IMR-90 (cell line): ENCODE measurements at regions not wholly inside any gene's neighbourhood (a gene's known extent, or its start where the extent isn't known, plus 50 kb on each side); places are given as distances from the start of the nearest gene placed in this dataset.

Experiments used
- ATAC-seq: fragments of 200-7000 bp; cut with Tn5 transposase; 2 replicates; pipeline ENCODE4 v1.9.1; 2020; ENCODE audit warnings: low read depth, mild to moderate bottlenecking, moderate library complexity
- BruUV-seq: library from RNA; stranded (reverse); fragments of 400-500 nt; replicated peaks from 2 replicates; lab custom pipeline; 2021; lab: Mats Ljungman, UMichigan
- CTCF ChIA-PET: fragments of 300-600 bp; formaldehyde crosslinking; extraction: SDS; loops from one replicate; lab custom pipeline; 2021; ENCODE audit warnings: antibody characterized with exemption; lab: Yijun Ruan, JAX
- POLR2A ChIA-PET: fragments of 300-600 bp; sonication (Branson Sonifier 250); formaldehyde crosslinking; loops from one replicate; lab custom pipeline; 2022; ENCODE audit warnings: antibody characterized with exemption; ENCODE audit not compliant: unreplicated experiment; lab: Charles Lee
- DNase-seq: peaks from one replicate; pipeline ENCODE4 v3.0.0; 2013
- H2AFZ ChIP-seq: replicated peaks from 2 replicates; pipeline ENCODE3; 2013; ENCODE audit warnings: low read length, mild to moderate bottlenecking; ENCODE audit not compliant: poor library complexity
- H2AK5ac ChIP-seq: 2 replicates; pipeline ENCODE4 v1.6.1; 2013; ENCODE audit warnings: low read depth, low read length, inconsistent platforms
- H2AK9ac ChIP-seq: replicated peaks from 2 replicates; pipeline ENCODE3; 2013; ENCODE audit warnings: mild to moderate bottlenecking, low read depth, low read length, moderate library complexity; ENCODE audit not compliant: poor library complexity
- H2BK120ac ChIP-seq: 2 replicates; pipeline ENCODE4 v1.6.1; 2013; ENCODE audit warnings: low read depth, low read length, inconsistent platforms
- H2BK15ac ChIP-seq: 3 replicates; pipeline ENCODE4 v1.6.1; 2013; ENCODE audit warnings: low read depth, low read length, inconsistent platforms
- H2BK20ac ChIP-seq: 2 replicates; pipeline ENCODE4 v1.6.1; 2013; ENCODE audit warnings: low read depth, mild to moderate bottlenecking, inconsistent platforms, low read length, moderate library complexity
- H2BK5ac ChIP-seq: 2 replicates; pipeline ENCODE4 v1.6.1; 2013; ENCODE audit warnings: mild to moderate bottlenecking, low read depth, low read length, inconsistent platforms; ENCODE audit not compliant: poor library complexity, severe bottlenecking
- H3K14ac ChIP-seq: replicated peaks from 2 replicates; pipeline ENCODE4 v1.6.1; 2013; ENCODE audit warnings: low read depth, low read length, inconsistent platforms
- H3K18ac ChIP-seq: 2 replicates; pipeline ENCODE4 v1.6.1; 2013; ENCODE audit warnings: low read depth, low read length, control low read depth
- H3K23ac ChIP-seq: 2 replicates; pipeline ENCODE4 v1.6.1; 2013; ENCODE audit warnings: low read depth, low read length, inconsistent platforms
- H3K27ac ChIP-seq: 2 replicates; pipeline ENCODE4 v1.5.1; 2013; ENCODE audit warnings: mild to moderate bottlenecking, control low read depth, low read length; ENCODE audit not compliant: insufficient read depth
- H3K27me3 ChIP-seq: 2 replicates; pipeline ENCODE4 v1.6.1; 2013; ENCODE audit warnings: low read length; ENCODE audit not compliant: control insufficient read depth, insufficient read depth
- H3K36me3 ChIP-seq: 2 replicates; pipeline ENCODE4 v1.6.1; 2013; ENCODE audit warnings: low read length, mixed read lengths; ENCODE audit not compliant: control insufficient read depth, insufficient read depth
- H3K4ac ChIP-seq: 2 replicates; pipeline ENCODE4 v1.6.1; 2013; ENCODE audit warnings: low read depth, low read length, inconsistent platforms
- H3K4me1 ChIP-seq: 2 replicates; pipeline ENCODE4 v1.6.1; 2013; ENCODE audit warnings: low read length, mixed read lengths; ENCODE audit not compliant: control insufficient read depth, insufficient read depth
- H3K4me2 ChIP-seq: 2 replicates; pipeline ENCODE4 v1.6.1; 2013; ENCODE audit warnings: low read depth, mild to moderate bottlenecking, control low read depth, low read length, moderate library complexity
- H3K4me3 ChIP-seq: 2 replicates; pipeline ENCODE4 v1.5.1; 2013; ENCODE audit warnings: low read depth, mild to moderate bottlenecking, control low read depth, low read length, moderate library complexity; ENCODE audit not compliant: insufficient read depth
- H3K56ac ChIP-seq: 2 replicates; pipeline ENCODE4 v1.6.1; 2013; ENCODE audit warnings: low read length, inconsistent platforms; ENCODE audit not compliant: insufficient read depth; ENCODE audit errors: extremely low read depth
- H3K79me1 ChIP-seq, 2 experiments: 2 replicates each; pipeline ENCODE4 v1.6.1; 2013; ENCODE audit warnings: low read length in 2 of 2, inconsistent platforms in 1 of 2, low read depth in 1 of 2
- H3K9ac ChIP-seq: 2 replicates; pipeline ENCODE4 v1.6.1; 2013; ENCODE audit warnings: low read depth, low read length, control low read depth
- H3K9me1 ChIP-seq: 2 replicates; pipeline ENCODE4 v1.6.1; 2013; ENCODE audit warnings: low read length, inconsistent platforms; ENCODE audit not compliant: insufficient read depth
- H3K9me3 ChIP-seq: 2 replicates; pipeline ENCODE4 v1.6.1; 2013; ENCODE audit warnings: low read length; ENCODE audit not compliant: control insufficient read depth, insufficient read depth
- H4K20me1 ChIP-seq: 2 replicates; pipeline ENCODE4 v1.6.1; 2013; ENCODE audit warnings: low read length, inconsistent platforms; ENCODE audit not compliant: insufficient read depth
- H4K5ac ChIP-seq: 2 replicates; pipeline ENCODE4 v1.6.1; 2013; ENCODE audit warnings: mild to moderate bottlenecking, low read depth, low read length, control low read depth
- H4K8ac ChIP-seq, 2 experiments: 2 replicates each; pipeline ENCODE4 v1.6.1; 2013; ENCODE audit warnings: low read depth in 2 of 2, low read length in 2 of 2, control low read depth in 1 of 2, inconsistent platforms in 1 of 2
- H4K91ac ChIP-seq: 2 replicates; pipeline ENCODE4 v1.6.1; 2013; ENCODE audit warnings: low read depth, low read length, inconsistent platforms; ENCODE audit not compliant: insufficient read depth
- BHLHE40 ChIP-seq: fragments of 150-350 bp; IDR thresholded peaks from 2 replicates; pipeline ENCODE4 v1.6.1; 2016; ENCODE audit warnings: mild to moderate bottlenecking, low read depth, low read length
- CEBPB ChIP-seq: IDR thresholded peaks from 2 replicates; pipeline ENCODE4 v1.6.1; 2012; ENCODE audit warnings: low read depth, low read length, improper control_type of control experiment
- FOS ChIP-seq: fragments of 150-350 bp; IDR thresholded peaks from 2 replicates; pipeline ENCODE4 v1.6.1; 2016; ENCODE audit warnings: low read depth, low read length
- MAFK ChIP-seq: IDR thresholded peaks from 2 replicates; pipeline ENCODE4 v1.6.1; 2012; ENCODE audit warnings: low read depth, low read length, improper control_type of control experiment
- MAZ ChIP-seq: IDR thresholded peaks from 2 replicates; pipeline ENCODE4 v1.6.1; 2012; ENCODE audit warnings: low read depth, mild to moderate bottlenecking, low read length, improper control_type of control experiment, moderate library complexity, borderline replicate concordance
- MXI1 ChIP-seq: IDR thresholded peaks from 2 replicates; pipeline ENCODE4 v1.6.1; 2012; ENCODE audit warnings: low read depth, mild to moderate bottlenecking, low read length, moderate library complexity, borderline replicate concordance
- RAD21 ChIP-seq: IDR thresholded peaks from 2 replicates; pipeline ENCODE4 v1.6.1; 2012; ENCODE audit warnings: low read length, improper control_type of control experiment
- RCOR1 ChIP-seq: IDR thresholded peaks from 2 replicates; pipeline ENCODE4 v1.6.1; 2012; ENCODE audit warnings: mild to moderate bottlenecking, low read length, improper control_type of control experiment; ENCODE audit not compliant: insufficient replicate concordance
- RFX5 ChIP-seq: IDR thresholded peaks from 2 replicates; pipeline ENCODE4 v1.8.0; 2012; ENCODE audit warnings: low read depth, mild to moderate bottlenecking, low read length, moderate library complexity
- SMC3 ChIP-seq: fragments of 150-350 bp; IDR thresholded peaks from 2 replicates; pipeline ENCODE4 v1.6.1; 2016; ENCODE audit warnings: low read depth, mild to moderate bottlenecking, antibody characterized with exemption, low read length, moderate library complexity
- WGBS, 2 experiments: methylation state at CpG; one replicate each; pipeline versions ENCODE4 v1.1.5 to v1.1.7; 2013; ENCODE audit warnings: missing lambda C conversion rate in 2 of 2; ENCODE audit not compliant: insufficient read length in 1 of 2; ENCODE audit errors: extremely low coverage in 2 of 2; 5-methylcytosine and 5-hydroxymethylcytosine counted together
- dilution Hi-C: fragments of 300-500 bp; cut with HindIII; formaldehyde crosslinking; loops from one replicate; pipeline ENCODE4 v1.14.3; 2018; ENCODE audit warnings: low sequenced_read_pairs; ENCODE audit not compliant: unreplicated experiment
- in situ Hi-C: fragments of 300-500 bp; cut with MboI; formaldehyde crosslinking; loops from 3 replicates; pipeline ENCODE4 v1.14.3; 2019; ENCODE audit warnings: low sequenced_read_pairs, inconsistent platforms, mixed read lengths
- intact Hi-C: fragments of 100-400 bp; cut with micrococcal nuclease; formaldehyde crosslinking; loops from 2 replicates; pipeline ENCODE4 v1.10.0; 2022
- TF ChIP-seq, protein P1 (sequence below): fragments of 150-350 bp; IDR thresholded peaks from 2 replicates; pipeline ENCODE4 v1.6.1; 2017; ENCODE audit warnings: mild to moderate bottlenecking, antibody characterized with exemption, low read length, low read depth
- TF ChIP-seq, protein P2 (sequence below): conservative IDR thresholded peaks from 2 replicates; pipeline ENCODE4 v1.5.1; 2012; ENCODE audit warnings: mild to moderate bottlenecking, low read depth, low read length, improper control_type of control experiment
- TF ChIP-seq, protein P3 (sequence below): fragments of 150-350 bp; IDR thresholded peaks from 2 replicates; pipeline ENCODE4 v1.6.1; 2016; ENCODE audit warnings: low read depth, mild to moderate bottlenecking, low read length, moderate library complexity, borderline replicate concordance

DNA sequence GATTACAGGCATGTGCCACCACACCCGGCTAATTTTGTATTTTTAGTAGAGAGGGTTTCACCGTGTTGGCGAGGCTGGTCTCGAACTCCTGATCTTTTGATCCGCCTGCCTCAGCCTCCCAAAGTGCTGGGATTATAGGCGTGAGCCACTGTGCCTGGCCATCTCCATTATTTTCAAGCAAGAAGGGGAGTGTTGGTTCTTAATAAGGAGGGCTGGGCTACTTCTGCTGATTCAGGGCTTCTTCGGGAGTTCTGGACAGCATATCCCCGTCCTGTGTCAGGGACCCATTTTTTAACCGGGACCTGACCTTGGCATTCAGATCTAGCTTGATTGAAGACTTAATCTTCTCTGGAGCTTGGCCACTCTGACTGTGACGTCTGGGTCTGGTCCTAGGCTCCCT, 74.1 kb upstream of the SYN2 start:
- no peaks in the 10 kb centered on the region for H3K4me1 ChIP-seq
- no peaks in the 10 kb centered on the region for H3K36me3 ChIP-seq
- H2BK15ac ChIP-seq = no peak overlapping the region
- no peak overlapping the region for H3K4me3 ChIP-seq
- no peak overlapping the region for H3K14ac ChIP-seq
- H4K20me1 ChIP-seq = no peaks in the 10 kb centered on the region
- H4K8ac ChIP-seq = no peak overlapping the region
- TF ChIP-seq, protein P1, sequence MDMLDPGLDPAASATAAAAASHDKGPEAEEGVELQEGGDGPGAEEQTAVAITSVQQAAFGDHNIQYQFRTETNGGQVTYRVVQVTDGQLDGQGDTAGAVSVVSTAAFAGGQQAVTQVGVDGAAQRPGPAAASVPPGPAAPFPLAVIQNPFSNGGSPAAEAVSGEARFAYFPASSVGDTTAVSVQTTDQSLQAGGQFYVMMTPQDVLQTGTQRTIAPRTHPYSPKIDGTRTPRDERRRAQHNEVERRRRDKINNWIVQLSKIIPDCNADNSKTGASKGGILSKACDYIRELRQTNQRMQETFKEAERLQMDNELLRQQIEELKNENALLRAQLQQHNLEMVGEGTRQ = no peak
- TF ChIP-seq RFX5 (no peak), MAZ (no peak), RAD21 (no peak), SMC3 (no peak), FOS (no peak), CEBPB (no peak), BHLHE40 (no peak), MAFK (no peak), RCOR1 (no peak), MXI1 (no peak)
- TF ChIP-seq, protein P2, sequence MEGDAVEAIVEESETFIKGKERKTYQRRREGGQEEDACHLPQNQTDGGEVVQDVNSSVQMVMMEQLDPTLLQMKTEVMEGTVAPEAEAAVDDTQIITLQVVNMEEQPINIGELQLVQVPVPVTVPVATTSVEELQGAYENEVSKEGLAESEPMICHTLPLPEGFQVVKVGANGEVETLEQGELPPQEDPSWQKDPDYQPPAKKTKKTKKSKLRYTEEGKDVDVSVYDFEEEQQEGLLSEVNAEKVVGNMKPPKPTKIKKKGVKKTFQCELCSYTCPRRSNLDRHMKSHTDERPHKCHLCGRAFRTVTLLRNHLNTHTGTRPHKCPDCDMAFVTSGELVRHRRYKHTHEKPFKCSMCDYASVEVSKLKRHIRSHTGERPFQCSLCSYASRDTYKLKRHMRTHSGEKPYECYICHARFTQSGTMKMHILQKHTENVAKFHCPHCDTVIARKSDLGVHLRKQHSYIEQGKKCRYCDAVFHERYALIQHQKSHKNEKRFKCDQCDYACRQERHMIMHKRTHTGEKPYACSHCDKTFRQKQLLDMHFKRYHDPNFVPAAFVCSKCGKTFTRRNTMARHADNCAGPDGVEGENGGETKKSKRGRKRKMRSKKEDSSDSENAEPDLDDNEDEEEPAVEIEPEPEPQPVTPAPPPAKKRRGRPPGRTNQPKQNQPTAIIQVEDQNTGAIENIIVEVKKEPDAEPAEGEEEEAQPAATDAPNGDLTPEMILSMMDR = no peak
- TF ChIP-seq, protein P3, sequence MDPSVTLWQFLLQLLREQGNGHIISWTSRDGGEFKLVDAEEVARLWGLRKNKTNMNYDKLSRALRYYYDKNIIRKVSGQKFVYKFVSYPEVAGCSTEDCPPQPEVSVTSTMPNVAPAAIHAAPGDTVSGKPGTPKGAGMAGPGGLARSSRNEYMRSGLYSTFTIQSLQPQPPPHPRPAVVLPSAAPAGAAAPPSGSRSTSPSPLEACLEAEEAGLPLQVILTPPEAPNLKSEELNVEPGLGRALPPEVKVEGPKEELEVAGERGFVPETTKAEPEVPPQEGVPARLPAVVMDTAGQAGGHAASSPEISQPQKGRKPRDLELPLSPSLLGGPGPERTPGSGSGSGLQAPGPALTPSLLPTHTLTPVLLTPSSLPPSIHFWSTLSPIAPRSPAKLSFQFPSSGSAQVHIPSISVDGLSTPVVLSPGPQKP = no peak
- no peak overlapping the region for H3K9ac ChIP-seq
- DNase-seq (no peak), ATAC-seq (no peak)
- no peak overlapping the region for H2BK20ac ChIP-seq
- no peak overlapping the region for H3K56ac ChIP-seq
- WGBS, 2 experiments = 61% methylated on average over 7 of the region's 10 CpGs; no CpG with 5 or more reads in 1 of the 2 experiments
- BruUV-seq = no TSS peak
- ChIA-PET POLR2A (no interaction called here), CTCF (no interaction called here)
- no peak overlapping the region for H2BK5ac ChIP-seq
- no peaks in the 10 kb centered on the region for H3K79me1 ChIP-seq
- H2AK5ac ChIP-seq = no peak overlapping the region
- no peak overlapping the region for H3K18ac ChIP-seq
- no peaks in the 10 kb centered on the region for H3K9me3 ChIP-seq
- H3K27ac ChIP-seq = no peak overlapping the region
- in situ Hi-C loops = no loop called here
- no peak overlapping the region for H3K4ac ChIP-seq
- no peak overlapping the region for H4K5ac ChIP-seq
- no peaks in the 10 kb centered on the region for H3K9me1 ChIP-seq
- H4K91ac ChIP-seq = no peak overlapping the region
- H3K23ac ChIP-seq = no peak overlapping the region
- intact Hi-C loops = no loop called here
- H3K4me2 ChIP-seq = no peak overlapping the region
- dilution Hi-C loops = no loop called here
- H2BK120ac ChIP-seq = no peak overlapping the region
- no peak overlapping the region for H2AFZ ChIP-seq
- H2AK9ac ChIP-seq = no peak overlapping the region
- no peaks in the 10 kb centered on the region; the same call in 1 of the 2 replicates for H3K27me3 ChIP-seq
